H9 (cell line): ENCODE measurements at regions not wholly inside any gene's neighbourhood (a gene's known extent, or its start where the extent isn't known, plus 50 kb on each side); places are given as distances from the start of the nearest gene placed in this dataset.

ENCODE experiments used
- DNase-seq: peaks from one replicate; pipeline ENCODE4 v3.0.0-alpha.2; 2017
- H2AFZ ChIP-seq: one replicate; pipeline ENCODE4 v1.6.1; 2013; ENCODE audit warnings: mild to moderate bottlenecking, low read length, control low read depth, moderate library complexity
- H2AK5ac ChIP-seq: 2 replicates; pipeline ENCODE4 v1.6.1; 2013; ENCODE audit warnings: low read length, control low read depth, mixed read lengths; ENCODE audit not compliant: insufficient read length
- H2BK120ac ChIP-seq: one replicate; pipeline ENCODE4 v1.6.1; 2013; ENCODE audit warnings: low read depth, mild to moderate bottlenecking, low read length, control low read depth, inconsistent platforms; ENCODE audit not compliant: poor library complexity, severe bottlenecking
- H2BK12ac ChIP-seq: 2 replicates; pipeline ENCODE4 v1.6.1; 2013; ENCODE audit warnings: low read length, control low read depth, mixed read lengths, low read depth; ENCODE audit not compliant: insufficient read length
- H2BK15ac ChIP-seq: 2 replicates; pipeline ENCODE4 v1.6.1; 2013; ENCODE audit warnings: low read depth, low read length, control low read depth
- H2BK20ac ChIP-seq: one replicate; pipeline ENCODE4 v1.6.1; 2013; ENCODE audit warnings: low read depth, mild to moderate bottlenecking, low read length, control low read depth, inconsistent platforms; ENCODE audit not compliant: poor library complexity, severe bottlenecking
- H2BK5ac ChIP-seq: 2 replicates; pipeline ENCODE4 v1.6.1; 2013; ENCODE audit warnings: low read length, control low read depth, mixed read lengths; ENCODE audit not compliant: insufficient read length
- H3K14ac ChIP-seq: 2 replicates; pipeline ENCODE4 v1.6.1; 2013; ENCODE audit warnings: low read length, control low read depth; ENCODE audit not compliant: insufficient read depth
- H3K18ac ChIP-seq: 2 replicates; pipeline ENCODE4 v1.6.1; 2013; ENCODE audit warnings: low read depth, mild to moderate bottlenecking, mixed read lengths, low read length, control low read depth; ENCODE audit not compliant: insufficient read length
- H3K23ac ChIP-seq: 2 replicates; pipeline ENCODE4 v1.6.1; 2013; ENCODE audit warnings: low read length, control low read depth, mixed read lengths, low read depth; ENCODE audit not compliant: insufficient read length
- H3K23me2 ChIP-seq: 2 replicates; pipeline ENCODE4 v1.6.1; 2013; ENCODE audit warnings: low read depth, mild to moderate bottlenecking, mixed read lengths, low read length, control low read depth; ENCODE audit not compliant: insufficient read length, poor library complexity, severe bottlenecking
- H3K27ac ChIP-seq: 2 replicates; pipeline ENCODE4 v1.5.1; 2013; ENCODE audit warnings: low read length, control low read depth, mixed read lengths, low read depth; ENCODE audit not compliant: insufficient read length
- H3K27me3 ChIP-seq: 2 replicates; pipeline ENCODE4 v1.6.1; 2013; ENCODE audit warnings: low read length, control low read depth, inconsistent platforms; ENCODE audit not compliant: insufficient read depth
- H3K4ac ChIP-seq: 2 replicates; pipeline ENCODE4 v1.6.1; 2013; ENCODE audit warnings: low read depth, mild to moderate bottlenecking, control low read depth, inconsistent platforms, low read length, moderate library complexity
- H3K4me1 ChIP-seq: 2 replicates; pipeline ENCODE4 v1.6.1; 2013; ENCODE audit warnings: low read length, control low read depth, inconsistent platforms; ENCODE audit not compliant: insufficient read depth
- H3K4me2 ChIP-seq: 2 replicates; pipeline ENCODE4 v1.6.1; 2013; ENCODE audit warnings: low read length, control low read depth, mixed read lengths; ENCODE audit not compliant: insufficient read length, insufficient read depth
- H3K56ac ChIP-seq: 2 replicates; pipeline ENCODE4 v1.6.1; 2013; ENCODE audit warnings: low read depth, mild to moderate bottlenecking, mixed read lengths, low read length, control low read depth; ENCODE audit not compliant: insufficient read length
- H3K79me1 ChIP-seq: 2 replicates; pipeline ENCODE4 v1.6.1; 2013; ENCODE audit warnings: low read depth, mild to moderate bottlenecking, moderate library complexity, low read length, control low read depth, inconsistent platforms; ENCODE audit not compliant: insufficient read depth, poor library complexity, severe bottlenecking
- H3K79me2 ChIP-seq: 2 replicates; pipeline ENCODE4 v1.6.1; 2013; ENCODE audit warnings: low read length, control low read depth, inconsistent platforms; ENCODE audit not compliant: insufficient read depth
- H3K9ac ChIP-seq: 2 replicates; pipeline ENCODE4 v1.6.1; 2013; ENCODE audit warnings: low read length, control low read depth, mixed read lengths; ENCODE audit not compliant: insufficient read length; ENCODE audit errors: extremely low read depth
- H3K9me3 ChIP-seq: one replicate; pipeline ENCODE4 v1.6.1; 2013; ENCODE audit warnings: low read depth, low read length, inconsistent platforms; ENCODE audit not compliant: control insufficient read depth
- H3T11ph ChIP-seq: one replicate; pipeline ENCODE4 v1.6.1; 2013; ENCODE audit warnings: mild to moderate bottlenecking, low read length, control low read depth, inconsistent platforms
- H4K20me1 ChIP-seq: one replicate; pipeline ENCODE4 v1.6.1; 2013; ENCODE audit not compliant: control insufficient read depth, insufficient read length, insufficient read depth
- H4K5ac ChIP-seq: 2 replicates; pipeline ENCODE4 v1.6.1; 2013; ENCODE audit warnings: low read depth, mild to moderate bottlenecking, mixed read lengths, low read length, control low read depth; ENCODE audit not compliant: insufficient read length
- H4K8ac ChIP-seq: replicated peaks from 2 replicates; pipeline ENCODE4 v1.6.1; 2013; ENCODE audit warnings: low read length, control low read depth, mixed read lengths, low read depth; ENCODE audit not compliant: insufficient read length
- H4K91ac ChIP-seq: 2 replicates; pipeline ENCODE4 v1.6.1; 2013; ENCODE audit warnings: low read depth, mild to moderate bottlenecking, moderate library complexity, mixed read lengths, low read length, control low read depth; ENCODE audit not compliant: insufficient read length
- H3K27ac Mint-ChIP-seq, 3 experiments: 2 replicates in 2 of 3; 3 replicates in 1 of 3; pipeline ENCODE4 v1.8.0; 2020 to 2021; ENCODE audit warnings: mixed read lengths in 3 of 3, mild to moderate bottlenecking in 1 of 3, moderate library complexity in 1 of 3
- H3K27me3 Mint-ChIP-seq: 2 replicates; pipeline ENCODE4 v1.8.0; 2021; ENCODE audit warnings: low read depth, mild to moderate bottlenecking, moderate library complexity, mixed read lengths
- H3K36me3 Mint-ChIP-seq, 3 experiments: 2 replicates in 2 of 3; 3 replicates in 1 of 3; pipeline ENCODE4 v1.8.0; 2020 to 2021; ENCODE audit warnings: low read depth in 3 of 3, mixed read lengths in 3 of 3; ENCODE audit not compliant: insufficient read depth in 1 of 3
- H3K4me1 Mint-ChIP-seq, 2 experiments: 2 replicates each; pipeline ENCODE4 v1.8.0; 2020; ENCODE audit warnings: mixed read lengths in 2 of 2
- H3K4me3 Mint-ChIP-seq, 2 experiments: 2 replicates in 1 of 2; 3 replicates in 1 of 2; pipeline ENCODE4 v1.8.0; 2020 to 2021; ENCODE audit warnings: mild to moderate bottlenecking in 2 of 2, mixed read lengths in 2 of 2, moderate library complexity in 1 of 2
- H3K9me3 Mint-ChIP-seq, 2 experiments: 2 replicates in 1 of 2; 3 replicates in 1 of 2; pipeline ENCODE4 v1.8.0; 2020; ENCODE audit warnings: mild to moderate bottlenecking in 2 of 2, mixed read lengths in 2 of 2, moderate library complexity in 1 of 2
- WGBS: extraction: QIAGEN DNeasy Blood & Tissue Kit; methylation state at CpG from one replicate; pipeline ENCODE4 v1.1.7; 2013; ENCODE audit warnings: missing lambda C conversion rate, low lambda C conversion rate, mixed read lengths; ENCODE audit not compliant: insufficient read length; ENCODE audit errors: extremely low coverage; 5-methylcytosine and 5-hydroxymethylcytosine counted together
- TF ChIP-seq, protein P1 (sequence below): fragments of 200-600 bp; sonication (generic); conservative IDR thresholded peaks from 3 replicates; pipeline ENCODE4 v1.8.0; 2021; ENCODE audit warnings: antibody characterized with exemption, mild to moderate bottlenecking

- Histone ChIP-seq H3K27ac (no peak overlapping the region), H3K23me2 (no peaks in the 10 kb centered on the region), H3K79me2 (no peaks in the 10 kb centered on the region), H4K20me1 (no peaks in the 10 kb centered on the region), H4K91ac (no peak overlapping the region), H3K9ac (no peak overlapping the region), H3K18ac (no peak overlapping the region), H2BK15ac (no peak overlapping the region), H3K56ac (no peak overlapping the region), H4K8ac (no peak overlapping the region), H3K14ac (no peak overlapping the region), H2BK120ac (no peak overlapping the region), H3K9me3 (no peaks in the 10 kb centered on the region), H2BK5ac (no peak overlapping the region), H2BK12ac (no peak overlapping the region), H3T11ph (no peak overlapping the region), H4K5ac (no peak overlapping the region), H2AFZ (no peak overlapping the region), H3K27me3 (no peaks in the 10 kb centered on the region), H3K4ac (no peak overlapping the region), H3K23ac (no peak overlapping the region), H2AK5ac (no peak overlapping the region), H3K4me1 (peaks cover 5% of the 10 kb centered on the region; the same call in 1 of the 2 replicates), H3K4me2 (no peak overlapping the region), H3K79me1 (no peaks in the 10 kb centered on the region), H2BK20ac (no peak overlapping the region)
- TF ChIP-seq, protein P1, sequence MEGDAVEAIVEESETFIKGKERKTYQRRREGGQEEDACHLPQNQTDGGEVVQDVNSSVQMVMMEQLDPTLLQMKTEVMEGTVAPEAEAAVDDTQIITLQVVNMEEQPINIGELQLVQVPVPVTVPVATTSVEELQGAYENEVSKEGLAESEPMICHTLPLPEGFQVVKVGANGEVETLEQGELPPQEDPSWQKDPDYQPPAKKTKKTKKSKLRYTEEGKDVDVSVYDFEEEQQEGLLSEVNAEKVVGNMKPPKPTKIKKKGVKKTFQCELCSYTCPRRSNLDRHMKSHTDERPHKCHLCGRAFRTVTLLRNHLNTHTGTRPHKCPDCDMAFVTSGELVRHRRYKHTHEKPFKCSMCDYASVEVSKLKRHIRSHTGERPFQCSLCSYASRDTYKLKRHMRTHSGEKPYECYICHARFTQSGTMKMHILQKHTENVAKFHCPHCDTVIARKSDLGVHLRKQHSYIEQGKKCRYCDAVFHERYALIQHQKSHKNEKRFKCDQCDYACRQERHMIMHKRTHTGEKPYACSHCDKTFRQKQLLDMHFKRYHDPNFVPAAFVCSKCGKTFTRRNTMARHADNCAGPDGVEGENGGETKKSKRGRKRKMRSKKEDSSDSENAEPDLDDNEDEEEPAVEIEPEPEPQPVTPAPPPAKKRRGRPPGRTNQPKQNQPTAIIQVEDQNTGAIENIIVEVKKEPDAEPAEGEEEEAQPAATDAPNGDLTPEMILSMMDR: no peak
- Mint-ChIP-seq H3K4me1 (peaks cover 20 to 22% of the 10 kb centered on the region in 2 experiments), H3K9me3 (no peaks in the 10 kb centered on the region), H3K36me3 (peaks cover 0 to 4% (median 0%) of the 10 kb centered on the region in 3 experiments; a peak in 2 of 7 replicates), H3K4me3 (no peak overlapping the region), H3K27ac (no peak overlapping the region; a peak in 1 of 7 replicates), H3K27me3 (peaks cover 2% of the 10 kb centered on the region; the same call in 1 of the 2 replicates)
- no peak for DNase-seq
- WGBS: no CpG with 5 or more reads among the region's 3 CpGs
Measured at GRCh38 chr4:25981749-25982148, 67.7 kb downstream of the SMIM20 start.
